ENCODE measurements at regions not wholly inside any gene's neighbourhood (a gene's known extent, or its start where the extent isn't known, plus 50 kb on each side); places are given as distances from the start of the nearest gene placed in this dataset.

DNA sequence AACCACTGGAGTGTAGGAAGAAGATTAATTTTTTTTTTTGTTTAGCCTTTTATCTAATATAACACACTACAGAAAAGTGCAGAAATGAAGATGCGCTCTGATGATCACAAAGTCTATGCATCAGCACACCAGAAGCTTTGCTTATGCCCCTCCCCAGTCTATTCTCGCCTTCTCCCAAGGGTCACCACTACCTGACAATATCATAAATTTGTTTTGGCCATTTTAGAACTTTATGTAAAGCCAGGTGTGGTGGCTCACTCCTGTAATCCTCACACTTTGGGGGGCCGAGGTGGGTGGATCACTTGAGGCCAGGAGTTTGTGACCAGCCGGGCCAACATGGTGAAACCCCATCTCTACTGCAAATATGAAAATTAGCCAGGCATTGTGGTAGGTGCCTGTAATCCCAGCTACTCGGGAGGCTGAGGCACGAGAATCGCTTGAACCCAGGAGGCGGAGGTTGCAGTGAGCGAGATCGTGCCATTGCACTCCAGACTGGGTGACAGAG is 231.3 kb downstream of the FOXD2 start:
- TF ChIP-seq, protein P1, sequence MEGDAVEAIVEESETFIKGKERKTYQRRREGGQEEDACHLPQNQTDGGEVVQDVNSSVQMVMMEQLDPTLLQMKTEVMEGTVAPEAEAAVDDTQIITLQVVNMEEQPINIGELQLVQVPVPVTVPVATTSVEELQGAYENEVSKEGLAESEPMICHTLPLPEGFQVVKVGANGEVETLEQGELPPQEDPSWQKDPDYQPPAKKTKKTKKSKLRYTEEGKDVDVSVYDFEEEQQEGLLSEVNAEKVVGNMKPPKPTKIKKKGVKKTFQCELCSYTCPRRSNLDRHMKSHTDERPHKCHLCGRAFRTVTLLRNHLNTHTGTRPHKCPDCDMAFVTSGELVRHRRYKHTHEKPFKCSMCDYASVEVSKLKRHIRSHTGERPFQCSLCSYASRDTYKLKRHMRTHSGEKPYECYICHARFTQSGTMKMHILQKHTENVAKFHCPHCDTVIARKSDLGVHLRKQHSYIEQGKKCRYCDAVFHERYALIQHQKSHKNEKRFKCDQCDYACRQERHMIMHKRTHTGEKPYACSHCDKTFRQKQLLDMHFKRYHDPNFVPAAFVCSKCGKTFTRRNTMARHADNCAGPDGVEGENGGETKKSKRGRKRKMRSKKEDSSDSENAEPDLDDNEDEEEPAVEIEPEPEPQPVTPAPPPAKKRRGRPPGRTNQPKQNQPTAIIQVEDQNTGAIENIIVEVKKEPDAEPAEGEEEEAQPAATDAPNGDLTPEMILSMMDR (IDR thresholded peaks at IDR 0.05): no peak
- TF ChIP-seq POLR2A (IDR thresholded peaks at IDR 0.05) (no peak), EP300 (IDR thresholded peaks at IDR 0.05) (no peak)

All from gastroesophageal sphincter (tissue), 3 donors.